Endothelial cell (in vitro differentiated cells): ENCODE measurements at regions not wholly inside any gene's neighbourhood (a gene's known extent, or its start where the extent isn't known, plus 50 kb on each side); places are given as distances from the start of the nearest gene placed in this dataset.

Experiments
- DNase-seq: peaks from one replicate; pipeline ENCODE4 v3.0.0; 2021; ENCODE audit warnings: low spot score
- H3K27ac Mint-ChIP-seq: one replicate; pipeline ENCODE4 v1.8.0; 2021; ENCODE audit warnings: mixed read lengths, inconsistent platforms; ENCODE audit not compliant: unreplicated experiment
- H3K27me3 Mint-ChIP-seq: one replicate; pipeline ENCODE4 v1.8.0; 2021; ENCODE audit warnings: mild to moderate bottlenecking, moderate library complexity, mixed read lengths, inconsistent platforms; ENCODE audit not compliant: unreplicated experiment
- H3K36me3 Mint-ChIP-seq: one replicate; pipeline ENCODE4 v1.8.0; 2021; ENCODE audit warnings: mild to moderate bottlenecking, low read depth, mixed read lengths, inconsistent platforms; ENCODE audit not compliant: unreplicated experiment
- H3K4me1 Mint-ChIP-seq: one replicate; pipeline ENCODE4 v1.8.0; 2021; ENCODE audit warnings: mild to moderate bottlenecking, mixed read lengths, inconsistent platforms; ENCODE audit not compliant: unreplicated experiment
- H3K4me3 Mint-ChIP-seq: one replicate; pipeline ENCODE4 v1.8.0; 2021; ENCODE audit warnings: mild to moderate bottlenecking, mixed read lengths, inconsistent platforms; ENCODE audit not compliant: unreplicated experiment
- H3K9me3 Mint-ChIP-seq: one replicate; pipeline ENCODE4 v1.8.0; 2021; ENCODE audit warnings: mixed read lengths, inconsistent platforms; ENCODE audit not compliant: unreplicated experiment
- CTCF ChIP-seq: fragments of 200-600 bp; sonication (generic); IDR thresholded peaks from one replicate; pipeline ENCODE4 v1.5.0; 2021; ENCODE audit warnings: antibody characterized with exemption; ENCODE audit not compliant: unreplicated experiment

- Mint-ChIP-seq H3K36me3 (no peaks in the 10 kb centered on the region), H3K4me3 (no peak overlapping the region), H3K27me3 (no peaks in the 10 kb centered on the region), H3K27ac (no peak overlapping the region), H3K9me3 (no peaks in the 10 kb centered on the region), H3K4me1 (no peaks in the 10 kb centered on the region)
- no peak for TF ChIP-seq CTCF
- DNase-seq, result no peak
These were observed 428.5 kb upstream of the NBEA start for GRCh38 chr13:34513526-34513925.

GRCh38 chr13:34515201-34515600 is 426.9 kb upstream of the NBEA start:
- no peak for DNase-seq
- no peaks in the 10 kb centered on the region for H3K4me1 Mint-ChIP-seq
- no peak overlapping the region for H3K4me3 Mint-ChIP-seq
- no peaks in the 10 kb centered on the region for H3K36me3 Mint-ChIP-seq
- TF ChIP-seq CTCF, result no peak
- no peaks in the 10 kb centered on the region for H3K27me3 Mint-ChIP-seq
- no peak overlapping the region for H3K27ac Mint-ChIP-seq
- H3K9me3 Mint-ChIP-seq, result no peaks in the 10 kb centered on the region

GRCh38 chr13:34521171-34521570 is 420.9 kb upstream of the NBEA start:
- DNase-seq, result no peak
- H3K27ac Mint-ChIP-seq, result no peak overlapping the region
- no peak overlapping the region for H3K4me3 Mint-ChIP-seq
- no peaks in the 10 kb centered on the region for H3K27me3 Mint-ChIP-seq
- no peaks in the 10 kb centered on the region for H3K9me3 Mint-ChIP-seq
- no peaks in the 10 kb centered on the region for H3K36me3 Mint-ChIP-seq
- TF ChIP-seq CTCF, result no peak
- no peaks in the 10 kb centered on the region for H3K4me1 Mint-ChIP-seq

GRCh38 chr13:34522808-34523207 is 419.3 kb upstream of the NBEA start:
- no peak overlapping the region for H3K27ac Mint-ChIP-seq
- TF ChIP-seq CTCF, result no peak
- no peak overlapping the region for H3K4me3 Mint-ChIP-seq
- no peak for DNase-seq
- H3K27me3 Mint-ChIP-seq, result no peaks in the 10 kb centered on the region
- no peaks in the 10 kb centered on the region for H3K4me1 Mint-ChIP-seq
- H3K36me3 Mint-ChIP-seq, result no peaks in the 10 kb centered on the region
- no peaks in the 10 kb centered on the region for H3K9me3 Mint-ChIP-seq

- Mint-ChIP-seq H3K36me3 (no peaks in the 10 kb centered on the region), H3K9me3 (no peaks in the 10 kb centered on the region)
- no peak for TF ChIP-seq CTCF
These were observed 418.7 kb upstream of the NBEA start for GRCh38 chr13:34523406-34523805.

More at GRCh38 chr13:34523406-34523805, 418.7 kb upstream of the NBEA start:
- no peaks in the 10 kb centered on the region for H3K27me3 Mint-ChIP-seq
- H3K4me1 Mint-ChIP-seq, result no peaks in the 10 kb centered on the region
- DNase-seq, result no peak
- H3K27ac Mint-ChIP-seq, result no peak overlapping the region
- no peak overlapping the region for H3K4me3 Mint-ChIP-seq
